NB4 (cell line): ENCODE measurements at regions not wholly inside any gene's neighbourhood (a gene's known extent, or its start where the extent isn't known, plus 50 kb on each side); places are given as distances from the start of the nearest gene placed in this dataset.

Source experiments
- DNase-seq: peaks from one replicate; pipeline ENCODE4 v3.0.0; 2010; ENCODE audit warnings: low read depth
- H3K4me3 ChIP-seq: one replicate; pipeline ENCODE4 v1.5.1; 2011; ENCODE audit warnings: mild to moderate bottlenecking, low read depth, low read length, moderate library complexity
- MYC ChIP-seq: IDR thresholded peaks from 2 replicates; pipeline ENCODE4 v1.6.1; 2011; ENCODE audit warnings: low read depth, low read length
- POLR2A ChIP-seq: IDR thresholded peaks from 2 replicates; pipeline ENCODE4 v1.6.1; 2011; ENCODE audit warnings: mild to moderate bottlenecking; ENCODE audit not compliant: insufficient read length; ENCODE audit errors: extremely low read depth
- TF ChIP-seq, protein P1 (sequence below): IDR thresholded peaks from 2 replicates; pipeline ENCODE4 v1.6.1; 2011; ENCODE audit warnings: low read depth, low read length
- TF ChIP-seq, protein P2 (sequence below): IDR thresholded peaks from one replicate; pipeline ENCODE4 v1.5.1; 2012; ENCODE audit warnings: low read depth, low read length

DNA sequence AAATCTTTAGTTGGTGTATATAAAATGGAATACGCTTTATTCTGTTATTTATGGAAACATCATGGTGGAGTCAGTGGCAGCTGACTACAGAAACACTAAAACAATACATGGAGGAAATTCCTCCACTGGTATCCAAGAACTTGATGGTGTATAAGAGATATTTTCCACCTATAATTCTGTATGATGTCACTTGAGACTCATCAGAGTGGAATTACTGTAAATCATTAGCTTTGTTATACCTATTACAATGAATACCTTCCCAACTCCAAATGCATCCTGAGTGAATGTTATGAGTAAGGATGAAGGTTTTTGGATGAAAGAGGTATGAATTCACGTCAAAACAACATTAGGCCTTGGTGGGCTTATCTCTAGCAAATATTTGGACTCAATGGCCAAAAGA is 258.5 kb upstream of the SORL1-AS1 start:
- TF ChIP-seq, protein P1, sequence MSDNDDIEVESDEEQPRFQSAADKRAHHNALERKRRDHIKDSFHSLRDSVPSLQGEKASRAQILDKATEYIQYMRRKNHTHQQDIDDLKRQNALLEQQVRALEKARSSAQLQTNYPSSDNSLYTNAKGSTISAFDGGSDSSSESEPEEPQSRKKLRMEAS = no peak
- no peak for TF ChIP-seq MYC
- TF ChIP-seq, protein P2, sequence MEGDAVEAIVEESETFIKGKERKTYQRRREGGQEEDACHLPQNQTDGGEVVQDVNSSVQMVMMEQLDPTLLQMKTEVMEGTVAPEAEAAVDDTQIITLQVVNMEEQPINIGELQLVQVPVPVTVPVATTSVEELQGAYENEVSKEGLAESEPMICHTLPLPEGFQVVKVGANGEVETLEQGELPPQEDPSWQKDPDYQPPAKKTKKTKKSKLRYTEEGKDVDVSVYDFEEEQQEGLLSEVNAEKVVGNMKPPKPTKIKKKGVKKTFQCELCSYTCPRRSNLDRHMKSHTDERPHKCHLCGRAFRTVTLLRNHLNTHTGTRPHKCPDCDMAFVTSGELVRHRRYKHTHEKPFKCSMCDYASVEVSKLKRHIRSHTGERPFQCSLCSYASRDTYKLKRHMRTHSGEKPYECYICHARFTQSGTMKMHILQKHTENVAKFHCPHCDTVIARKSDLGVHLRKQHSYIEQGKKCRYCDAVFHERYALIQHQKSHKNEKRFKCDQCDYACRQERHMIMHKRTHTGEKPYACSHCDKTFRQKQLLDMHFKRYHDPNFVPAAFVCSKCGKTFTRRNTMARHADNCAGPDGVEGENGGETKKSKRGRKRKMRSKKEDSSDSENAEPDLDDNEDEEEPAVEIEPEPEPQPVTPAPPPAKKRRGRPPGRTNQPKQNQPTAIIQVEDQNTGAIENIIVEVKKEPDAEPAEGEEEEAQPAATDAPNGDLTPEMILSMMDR = no peak
- no peak for DNase-seq
- H3K4me3 ChIP-seq = no peak overlapping the region

DNA sequence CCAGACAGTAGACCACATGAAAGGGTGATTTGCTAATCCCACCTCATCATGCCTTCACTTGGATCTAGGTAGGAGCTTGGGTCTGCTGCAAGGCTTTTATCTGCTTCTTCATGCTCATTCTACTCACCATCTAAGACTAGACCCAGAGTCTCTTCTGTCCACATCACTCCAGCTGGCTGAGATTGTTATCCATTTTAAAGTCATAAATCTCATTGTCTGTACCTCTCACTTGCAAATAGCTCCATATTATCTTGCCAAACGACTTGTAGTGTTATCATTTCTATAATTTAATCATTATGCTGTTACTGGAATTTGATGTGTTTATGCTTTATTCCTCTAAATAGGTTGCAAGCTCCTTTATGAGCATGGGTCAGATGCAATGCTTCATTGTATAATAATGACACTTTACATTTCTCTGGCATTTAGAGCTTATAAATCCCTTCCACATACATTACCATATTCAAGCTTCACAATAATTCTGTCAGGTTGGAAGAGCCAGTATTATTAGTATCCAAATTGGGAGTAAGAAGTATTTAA is 254.2 kb upstream of the SORL1-AS1 start:
- DNase-seq = no peak
- TF ChIP-seq, protein P1 = no peak
- TF ChIP-seq, protein P2 = no peak
- TF ChIP-seq MYC (no peak), POLR2A (no peak)
- no peak overlapping the region for H3K4me3 ChIP-seq

DNA sequence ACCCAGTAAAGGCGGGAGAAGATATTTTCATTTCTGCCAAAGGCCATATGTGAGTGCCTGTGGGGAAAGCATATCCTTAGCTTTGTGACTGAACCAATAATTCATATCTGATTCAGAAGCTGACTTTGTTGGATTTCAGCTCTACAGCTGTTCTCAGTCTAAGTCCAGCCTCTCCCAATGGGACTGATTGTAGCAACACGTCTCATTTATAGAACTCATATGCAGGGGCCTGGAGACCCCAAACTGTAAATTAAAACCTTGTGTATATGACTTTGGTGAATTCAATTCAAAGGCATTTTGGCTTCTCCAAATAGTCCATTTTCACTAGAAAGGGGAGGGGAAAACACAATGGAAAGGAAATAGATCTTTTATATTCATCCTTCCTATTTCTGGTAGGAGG is 250.4 kb upstream of the SORL1-AS1 start:
- no peak overlapping the region for H3K4me3 ChIP-seq
- TF ChIP-seq, protein P2 = no peak
- TF ChIP-seq MYC (no peak), POLR2A (no peak)
- TF ChIP-seq, protein P1 = no peak
- no peak for DNase-seq

DNA sequence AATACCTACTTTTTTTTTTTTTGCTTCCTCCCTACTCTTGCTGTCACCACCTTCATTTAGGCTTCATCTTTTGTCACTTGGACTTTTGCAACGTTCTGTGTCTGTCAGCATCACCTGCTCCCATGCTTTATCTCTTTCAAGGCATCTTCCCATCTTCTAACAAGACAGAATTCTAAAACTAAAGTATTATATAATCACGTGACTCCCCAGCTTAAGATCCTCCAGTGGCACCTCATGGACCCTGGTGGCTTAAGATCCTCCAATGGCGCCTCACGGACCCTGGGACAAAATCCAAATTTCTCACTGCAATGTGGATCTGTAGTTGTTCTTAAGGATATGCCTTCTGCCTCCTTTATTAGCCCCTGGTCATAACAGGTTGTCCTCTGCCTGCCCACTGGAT is 248.2 kb upstream of the SORL1-AS1 start:
- DNase-seq = no peak
- no peak overlapping the region for H3K4me3 ChIP-seq
- TF ChIP-seq, protein P1 = no peak
- no peak for TF ChIP-seq MYC
- no peak for TF ChIP-seq POLR2A
- TF ChIP-seq, protein P2 = no peak

DNA sequence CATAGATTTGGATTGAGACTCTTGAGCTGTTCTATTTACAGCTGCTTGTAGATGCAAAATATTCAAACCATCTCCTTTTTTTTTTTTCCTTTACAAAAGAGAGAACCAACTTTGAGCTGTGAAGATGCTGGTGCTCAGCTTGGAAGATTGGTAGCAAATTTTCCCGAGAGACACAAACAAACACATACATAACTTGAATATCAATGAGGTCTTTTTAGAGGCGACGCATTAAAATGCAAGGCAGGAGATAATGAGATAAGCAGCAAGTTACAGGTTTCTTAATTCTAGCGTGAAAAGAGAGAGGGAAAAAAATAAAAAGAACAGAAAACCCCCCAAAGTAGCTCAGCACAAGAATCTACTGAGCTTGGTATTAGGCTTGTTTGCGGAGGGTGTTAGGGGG is 247.0 kb upstream of the SORL1-AS1 start:
- no peak for DNase-seq
- TF ChIP-seq MYC (no peak), POLR2A (no peak)
- TF ChIP-seq, protein P1 = no peak
- TF ChIP-seq, protein P2 = no peak
- H3K4me3 ChIP-seq = no peak overlapping the region
